Uterus (tissue), 3 donors: ENCODE measurements at regions not wholly inside any gene's neighbourhood (a gene's known extent, or its start where the extent isn't known, plus 50 kb on each side); places are given as distances from the start of the nearest gene placed in this dataset.
A peak's percentile ranks its signal among the peaks of the same experiment; 100 is the strongest.

Experiments used
- DNase-seq, 2 donors: peaks; one replicate each; pipeline ENCODE4 v3.0.0-alpha.2; 2019 to 2020
- H3K27ac ChIP-seq, 2 donors: fragments of 200-600 bp; sonication (generic); 1 replicate in 1 of 2; 2 replicates in 1 of 2; pipeline ENCODE4 v1.5.1; 2016 to 2018
- H3K27me3 ChIP-seq, 2 donors: fragments of 200-600 bp; sonication (generic); one replicate each; pipeline ENCODE4 v1.5.1; 2018 to 2019; ENCODE audit warnings: control low read depth in 1 of 2
- H3K36me3 ChIP-seq, 2 donors: fragments of 200-600 bp; sonication (generic); one replicate each; pipeline ENCODE4 v1.5.1; 2019; ENCODE audit warnings: control low read depth in 1 of 2
- H3K4me1 ChIP-seq, 2 donors: fragments of 200-600 bp; sonication (generic); one replicate each; pipeline ENCODE4 v1.5.1; 2018 to 2019; ENCODE audit warnings: control low read depth in 1 of 2
- H3K4me3 ChIP-seq, 2 donors: fragments of 200-600 bp; sonication (generic); 1 replicate in 1 of 2; 2 replicates in 1 of 2; pipeline ENCODE4 v1.5.1; 2018 to 2019; ENCODE audit warnings: mild to moderate bottlenecking in 1 of 2
- H3K9me3 ChIP-seq, 2 donors: fragments of 200-600 bp; sonication (generic); one replicate each; pipeline ENCODE4 v1.5.1; 2019; ENCODE audit warnings: control low read depth in 1 of 2
- POLR2A ChIP-seq, 2 donors: fragments of 450-650 bp; IDR thresholded peaks; one replicate each; pipeline ENCODE4 v1.6.1; 2016; ENCODE audit warnings: antibody characterized with exemption in 2 of 2, mild to moderate bottlenecking in 1 of 2, moderate library complexity in 1 of 2
- intact Hi-C: fragments of 100-400 bp; cut with DNase I; formaldehyde crosslinking; loops from one replicate; pipeline ENCODE4 v1.15.1; 2023; ENCODE audit warnings: low total_unique reads
- TF ChIP-seq, protein P1 (sequence below), 4 experiments: fragments of 200-600 bp in 2 of 4; fragments of 450-650 bp in 2 of 4; sonication (generic) in 2 of 4; IDR thresholded peaks; one replicate each; pipeline ENCODE4 v1.5.1; 2016 to 2019; ENCODE audit warnings: antibody characterized with exemption in 4 of 4, mild to moderate bottlenecking in 2 of 4, moderate library complexity in 1 of 4
- donor health status: DM: yes; HTN: yes; CAD: no.

- Histone ChIP-seq H3K4me1 (no peaks in the 10 kb centered on the region), H3K9me3 (no peaks in the 10 kb centered on the region), H3K4me3 (no peak overlapping the region), H3K27me3 (no peaks in the 10 kb centered on the region), H3K36me3 (no peaks in the 10 kb centered on the region), H3K27ac (peak overlapping the region; percentile 73 to 77)
- TF ChIP-seq, protein P1, sequence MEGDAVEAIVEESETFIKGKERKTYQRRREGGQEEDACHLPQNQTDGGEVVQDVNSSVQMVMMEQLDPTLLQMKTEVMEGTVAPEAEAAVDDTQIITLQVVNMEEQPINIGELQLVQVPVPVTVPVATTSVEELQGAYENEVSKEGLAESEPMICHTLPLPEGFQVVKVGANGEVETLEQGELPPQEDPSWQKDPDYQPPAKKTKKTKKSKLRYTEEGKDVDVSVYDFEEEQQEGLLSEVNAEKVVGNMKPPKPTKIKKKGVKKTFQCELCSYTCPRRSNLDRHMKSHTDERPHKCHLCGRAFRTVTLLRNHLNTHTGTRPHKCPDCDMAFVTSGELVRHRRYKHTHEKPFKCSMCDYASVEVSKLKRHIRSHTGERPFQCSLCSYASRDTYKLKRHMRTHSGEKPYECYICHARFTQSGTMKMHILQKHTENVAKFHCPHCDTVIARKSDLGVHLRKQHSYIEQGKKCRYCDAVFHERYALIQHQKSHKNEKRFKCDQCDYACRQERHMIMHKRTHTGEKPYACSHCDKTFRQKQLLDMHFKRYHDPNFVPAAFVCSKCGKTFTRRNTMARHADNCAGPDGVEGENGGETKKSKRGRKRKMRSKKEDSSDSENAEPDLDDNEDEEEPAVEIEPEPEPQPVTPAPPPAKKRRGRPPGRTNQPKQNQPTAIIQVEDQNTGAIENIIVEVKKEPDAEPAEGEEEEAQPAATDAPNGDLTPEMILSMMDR (IDR thresholded peaks at IDR 0.05), result no peak
- TF ChIP-seq POLR2A (IDR thresholded peaks at IDR 0.05), result no peak
- intact Hi-C loops, result loop anchor here (10.0 kb wide), 1 partner anchor 300 kb away; no protein-coding TSS in a partner anchor
- no peak for DNase-seq
Measured at GRCh38 chr5:68954618-68954910, 139.2 kb upstream of the SLC30A5 start.

- Histone ChIP-seq H3K27me3 (no peaks in the 10 kb centered on the region), H3K36me3 (no peaks in the 10 kb centered on the region), H3K4me1 (peaks cover 0 to 4% of the 10 kb centered on the region in 2 donors), H3K27ac (peak overlapping the region; percentile 62), H3K9me3 (no peaks in the 10 kb centered on the region), H3K4me3 (no peak overlapping the region)
- intact Hi-C loops, result loop anchor here (10.0 kb wide), 1 partner anchor 303 kb away; no protein-coding TSS in a partner anchor
- DNase-seq, result no peak
- TF ChIP-seq, protein P1 (IDR thresholded peaks at IDR 0.05), result no peak
- TF ChIP-seq POLR2A (IDR thresholded peaks at IDR 0.05), result no peak
Measured at GRCh38 chr5:68957591-68957990, 136.2 kb upstream of the SLC30A5 start.

DNA sequence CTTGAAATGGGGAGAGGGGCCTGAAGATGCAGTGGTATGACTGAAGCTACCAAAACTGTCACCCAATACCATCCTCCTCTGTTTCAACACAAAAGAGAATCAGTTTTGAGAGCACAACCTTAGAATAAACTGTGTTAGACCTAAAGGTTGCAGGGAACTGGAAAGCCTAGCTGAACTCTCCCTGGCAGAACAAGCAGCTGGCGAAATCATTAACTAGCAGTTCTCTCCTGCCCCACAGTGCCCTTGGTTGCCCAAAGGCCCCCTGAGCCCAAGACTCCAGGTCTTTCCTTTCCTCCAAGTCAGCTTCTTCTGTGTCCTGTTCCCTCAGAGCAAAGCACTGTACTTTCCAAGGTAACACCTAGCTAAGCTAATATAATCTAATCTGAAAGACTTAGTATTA, 135.4 kb upstream of the SLC30A5 start:
- intact Hi-C loops, result loop anchor here (10.0 kb wide), 1 partner anchor 304 kb away; no protein-coding TSS in a partner anchor
- H3K27me3 ChIP-seq, result no peaks in the 10 kb centered on the region
- peak overlapping the region; percentile 62 for H3K27ac ChIP-seq
- peaks cover 0 to 6% of the 10 kb centered on the region in 2 donors for H3K4me1 ChIP-seq
- DNase-seq, result no peak
- no peaks in the 10 kb centered on the region for H3K36me3 ChIP-seq
- no peak overlapping the region for H3K4me3 ChIP-seq
- H3K9me3 ChIP-seq, result no peaks in the 10 kb centered on the region
- TF ChIP-seq POLR2A (IDR thresholded peaks at IDR 0.05), result no peak
- TF ChIP-seq, protein P1 (IDR thresholded peaks at IDR 0.05), result no peak

DNA sequence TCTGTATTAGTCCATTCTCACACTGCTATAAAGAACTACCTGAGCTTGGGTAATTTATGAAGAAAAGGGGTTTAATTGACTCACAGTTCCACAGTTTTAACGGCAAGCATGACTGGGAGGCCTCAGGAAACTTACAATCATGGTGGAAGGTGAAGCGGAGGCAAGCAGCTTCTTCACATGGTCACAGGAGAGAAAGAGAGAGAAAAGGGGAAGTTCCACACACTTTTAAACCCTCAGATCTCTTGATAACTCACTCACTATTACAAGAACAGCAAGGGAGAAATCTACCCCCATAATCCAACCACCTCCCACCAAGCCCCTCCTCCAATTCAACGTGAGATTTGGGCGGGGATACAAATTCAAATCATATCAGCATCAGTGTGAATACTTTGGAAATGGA, 133.4 kb upstream of the SLC30A5 start:
- intact Hi-C loops, result loop anchor here (5.0 kb wide), 1 partner anchor 673 kb away; no protein-coding TSS in a partner anchor
- TF ChIP-seq, protein P1 (IDR thresholded peaks at IDR 0.05), result no peak
- no peak for TF ChIP-seq POLR2A (IDR thresholded peaks at IDR 0.05)
- H3K4me3 ChIP-seq, result no peak overlapping the region
- DNase-seq, result no peak
- peak overlapping the region in 1 of 2 donors; percentile 80 for H3K27ac ChIP-seq
- no peaks in the 10 kb centered on the region for H3K9me3 ChIP-seq
- no peaks in the 10 kb centered on the region for H3K36me3 ChIP-seq
- H3K4me1 ChIP-seq, result peaks cover 0 to 6% of the 10 kb centered on the region in 2 donors
- H3K27me3 ChIP-seq, result no peaks in the 10 kb centered on the region

DNA sequence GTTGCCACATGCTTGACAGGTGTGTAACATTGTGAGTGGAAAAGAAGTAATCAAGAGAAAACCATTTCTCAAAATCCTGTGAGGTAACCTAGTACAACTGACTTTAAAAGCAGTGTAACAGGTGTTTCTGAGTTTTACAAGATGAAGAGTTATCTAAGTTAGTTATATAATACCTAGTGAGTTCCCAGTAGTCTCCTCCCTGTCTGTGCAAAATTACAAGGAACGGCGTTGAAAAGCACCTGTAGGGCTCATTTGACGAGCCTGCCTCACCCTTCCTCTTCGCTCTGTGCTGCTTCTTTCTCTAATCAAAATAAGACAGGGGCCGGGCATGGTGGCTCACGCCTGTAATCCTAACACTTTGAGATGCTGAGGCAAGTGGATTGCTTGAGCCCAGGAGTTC, 132.9 kb upstream of the SLC30A5 start:
- Histone ChIP-seq H3K4me3 (no peak overlapping the region), H3K36me3 (no peaks in the 10 kb centered on the region), H3K27ac (peak overlapping the region in 1 of 2 donors; percentile 80), H3K4me1 (peaks cover 0 to 6% of the 10 kb centered on the region in 2 donors), H3K27me3 (no peaks in the 10 kb centered on the region), H3K9me3 (no peaks in the 10 kb centered on the region)
- DNase-seq, result no peak
- intact Hi-C loops, result loop anchor here (5.0 kb wide), 1 partner anchor 674 kb away; no protein-coding TSS in a partner anchor
- no peak for TF ChIP-seq POLR2A (IDR thresholded peaks at IDR 0.05)
- TF ChIP-seq, protein P1 (IDR thresholded peaks at IDR 0.05), result no peak
